Anterior cingulate cortex (tissue), 58 donors: ENCODE measurements at regions not wholly inside any gene's neighbourhood (a gene's known extent, or its start where the extent isn't known, plus 50 kb on each side); places are given as distances from the start of the nearest gene placed in this dataset.
"Not testable (repeated sequence)": the region's sequence is repeated elsewhere in the genome, so short reads cannot be mapped to it uniquely, and the experiment has no call there.

Source experiments
- DNase-seq, 58 donors: peaks; one replicate each; lab custom pipeline; 2025; lab: John Stamatoyannopoulos, UW

- DNase-seq = no peak
Measured at GRCh38 chr11:109041876-109042275, 377.0 kb downstream of the DDX10 start.

- DNase-seq = no peak
Measured at GRCh38 chr11:109043315-109043714, 378.4 kb downstream of the DDX10 start.

- no peak for DNase-seq
Measured at GRCh38 chr11:109046284-109046992, 375.6 kb upstream of the C11orf87 start.

- DNase-seq = no peak
Measured at GRCh38 chr11:109048098-109048497, 373.9 kb upstream of the C11orf87 start.

- no peak for DNase-seq
Measured at GRCh38 chr11:109051200-109051599, 370.8 kb upstream of the C11orf87 start.

- DNase-seq = no peak
Measured at GRCh38 chr11:109059402-109059801, 362.6 kb upstream of the C11orf87 start.

GRCh38 chr11:109061394-109061793, 360.6 kb upstream of the C11orf87 start:
- no peak for DNase-seq

GRCh38 chr11:109062445-109062844, 359.5 kb upstream of the C11orf87 start:
- no peak for DNase-seq

GRCh38 chr11:109062871-109063270, 359.1 kb upstream of the C11orf87 start:
- DNase-seq = no peak

GRCh38 chr11:109064618-109065311, 357.2 kb upstream of the C11orf87 start:
- DNase-seq = not testable (repeated sequence)

GRCh38 chr11:109071262-109071661, 350.7 kb upstream of the C11orf87 start:
- DNase-seq = no peak

GRCh38 chr11:109071712-109072524, 350.1 kb upstream of the C11orf87 start:
- DNase-seq = peak in 4 of 58 donors; percentile 1 to 55 (median 12)

GRCh38 chr11:109073032-109073822, 348.8 kb upstream of the C11orf87 start:
- DNase-seq = no peak

GRCh38 chr11:109075976-109076375, 346.0 kb upstream of the C11orf87 start:
- DNase-seq = no peak

GRCh38 chr11:109076870-109077269, 345.1 kb upstream of the C11orf87 start:
- DNase-seq = no peak

GRCh38 chr11:109077291-109077920, 344.6 kb upstream of the C11orf87 start:
- no peak for DNase-seq

- no peak for DNase-seq
Measured at GRCh38 chr11:109085708-109086373, 336.1 kb upstream of the C11orf87 start.

- DNase-seq = no peak
Measured at GRCh38 chr11:109086931-109087330, 335.1 kb upstream of the C11orf87 start.

GRCh38 chr11:109088086-109088485, 333.9 kb upstream of the C11orf87 start:
- DNase-seq = no peak
